Stomach (tissue), 4 donors: ENCODE measurements at regions not wholly inside any gene's neighbourhood (a gene's known extent, or its start where the extent isn't known, plus 50 kb on each side); places are given as distances from the start of the nearest gene placed in this dataset.

ENCODE experiments used
- CTCF ChIP-seq, 7 experiments: fragments of 450-650 bp in 4 of 7; fragments of 200-600 bp in 3 of 7; sonication (generic) in 3 of 7; IDR thresholded peaks; one replicate each; pipeline ENCODE4 v1.5.1; 2016 to 2019; ENCODE audit warnings: antibody characterized with exemption in 7 of 7, control low read depth in 2 of 7, mild to moderate bottlenecking in 1 of 7
- EP300 ChIP-seq: sonication (generic); formaldehyde crosslinking; IDR thresholded peaks from one replicate; pipeline ENCODE4 v1.6.1; 2017; ENCODE audit warnings: antibody characterized with exemption
- POLR2A ChIP-seq, 4 donors: fragments of 450-650 bp; IDR thresholded peaks; one replicate each; pipeline ENCODE4 v1.6.1; 2016; ENCODE audit warnings: antibody characterized with exemption in 4 of 4, control low read depth in 2 of 4, mild to moderate bottlenecking in 1 of 4, moderate library complexity in 1 of 4

GRCh38 chr10:125231116-125231812 is 70.9 kb upstream of the CTBP2 start:
- TF ChIP-seq EP300 (no peak), CTCF (IDR thresholded peaks at IDR 0.05) (no peak), POLR2A (IDR thresholded peaks at IDR 0.05) (no peak)
